NCI-H2081 treated with DMSO at 0.1 percent for 48 hours (cell line): ENCODE measurements at regions not wholly inside any gene's neighbourhood (a gene's known extent, or its start where the extent isn't known, plus 50 kb on each side); places are given as distances from the start of the nearest gene placed in this dataset.
"Not testable (repeated sequence)": the region's sequence is repeated elsewhere in the genome, so short reads cannot be mapped to it uniquely, and the experiment has no call there.

ENCODE experiments used
- DNase-seq: peaks from one replicate; lab custom pipeline; 2025; lab: John Stamatoyannopoulos, UW

GRCh38 chr4:158122501-158122900, 50.3 kb downstream of the GASK1B start:
- no peak for DNase-seq

GRCh38 chr4:158121161-158121579, 51.7 kb downstream of the GASK1B start:
- DNase-seq, result no peak

- DNase-seq, result not testable (repeated sequence)
Observed at GRCh38 chr4:158120645-158121151, 52.1 kb downstream of the GASK1B start.

- no peak for DNase-seq
Observed at GRCh38 chr4:158112611-158113010, 60.2 kb downstream of the GASK1B start.

GRCh38 chr4:158111241-158111640, 61.6 kb downstream of the GASK1B start:
- no peak for DNase-seq

GRCh38 chr4:158102904-158103303, 69.9 kb downstream of the GASK1B start:
- no peak for DNase-seq

DNA sequence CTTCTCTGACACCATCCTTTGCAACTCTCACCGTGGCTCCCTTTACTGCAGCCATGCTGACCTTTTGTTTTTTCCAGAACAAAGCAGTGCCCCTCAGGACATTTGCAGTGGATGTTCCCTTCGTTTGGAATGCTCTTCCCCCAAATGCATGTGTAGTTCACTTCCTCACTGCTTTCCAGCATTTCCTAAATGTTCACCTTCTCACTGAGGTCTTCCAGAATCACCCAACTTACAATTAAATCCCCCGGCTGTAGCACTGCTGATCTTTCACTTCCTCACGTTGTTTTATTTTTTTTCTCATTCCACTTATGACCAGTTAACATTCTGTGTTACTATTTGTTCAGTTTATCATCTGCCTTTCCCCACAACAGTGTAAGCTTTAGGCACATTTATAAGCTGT, 73.1 kb downstream of the GASK1B start:
- DNase-seq, result no peak

DNA sequence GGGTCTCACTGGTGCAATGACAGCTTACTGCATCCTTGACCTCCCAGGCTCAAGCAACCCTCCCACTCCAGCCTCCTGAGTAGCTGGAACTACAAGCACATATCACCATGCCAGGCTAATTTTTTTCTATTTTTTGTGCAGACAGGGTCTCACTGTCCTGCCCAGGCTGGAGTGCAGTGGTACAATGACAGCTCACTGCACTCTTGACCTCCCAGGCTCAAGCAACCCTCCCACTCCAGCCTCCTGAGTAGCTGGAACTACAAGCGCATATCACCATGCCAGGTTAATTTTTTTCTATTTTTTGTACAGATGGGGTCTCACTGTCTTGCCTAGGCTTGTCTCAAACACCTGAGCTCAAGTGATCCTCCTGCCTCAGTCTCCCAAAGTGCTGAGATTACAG, 74.0 kb downstream of the GASK1B start:
- no peak for DNase-seq

GRCh38 chr4:158094413-158095134, 78.3 kb downstream of the GASK1B start:
- DNase-seq, result no peak

- DNase-seq, result no peak
Observed at GRCh38 chr4:158090323-158090722, 82.5 kb downstream of the GASK1B start.

- DNase-seq, result not testable (repeated sequence)
Observed at GRCh38 chr4:158089897-158090296, 82.9 kb downstream of the GASK1B start.

- DNase-seq, result no peak
Observed at GRCh38 chr4:158080354-158080753, 92.5 kb downstream of the GASK1B start.

- no peak for DNase-seq
Observed at GRCh38 chr4:158079661-158080060, 93.2 kb downstream of the GASK1B start.

DNA sequence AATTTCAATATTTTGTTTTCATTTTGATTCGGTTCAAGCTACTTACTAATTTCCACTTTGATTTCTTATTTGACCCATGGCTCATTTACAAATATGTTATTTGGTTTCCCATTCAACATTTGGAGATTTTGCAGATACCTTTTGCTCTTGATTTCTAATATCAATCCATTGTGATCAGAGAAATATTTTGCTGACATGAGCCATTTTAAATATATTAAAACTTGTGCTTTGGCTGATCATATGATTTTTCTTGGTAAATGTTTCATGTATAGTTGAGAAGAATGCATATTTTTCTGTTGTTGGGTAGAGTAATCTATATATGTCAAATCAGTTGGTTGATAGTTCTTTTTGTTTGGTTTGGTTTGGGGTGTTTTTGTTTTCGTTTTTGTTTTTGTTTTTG, 95.0 kb downstream of the GASK1B start:
- DNase-seq, result no peak

DNA sequence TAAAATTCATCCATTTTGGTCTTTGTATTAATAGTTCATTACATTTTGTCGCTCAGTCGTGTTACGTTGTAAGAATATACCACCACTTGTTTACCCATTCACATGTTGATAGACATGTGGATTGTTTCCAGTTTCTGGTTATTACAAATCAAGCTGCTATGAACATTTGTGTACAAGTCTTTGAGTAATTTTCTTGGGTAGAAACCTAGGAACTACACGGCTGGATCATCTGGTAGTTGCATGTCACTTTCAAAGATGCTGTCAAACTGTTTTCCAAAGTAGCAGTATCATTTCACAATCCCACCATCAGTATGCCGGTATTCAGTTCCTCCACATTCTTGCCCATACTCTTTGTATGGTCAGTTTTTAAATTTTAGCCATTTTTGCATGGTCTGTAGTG, 98.0 kb downstream of the GASK1B start:
- no peak for DNase-seq

GRCh38 chr4:158071931-158072330, 100.9 kb downstream of the GASK1B start:
- DNase-seq, result no peak

- DNase-seq, result no peak
Observed at GRCh38 chr4:158068068-158068467, 104.8 kb downstream of the GASK1B start.

- no peak for DNase-seq
Observed at GRCh38 chr4:158067646-158068045, 105.2 kb downstream of the GASK1B start.

- no peak for DNase-seq
Observed at GRCh38 chr4:158065603-158066002, 107.2 kb downstream of the GASK1B start.

GRCh38 chr4:158065176-158065575, 107.6 kb downstream of the GASK1B start:
- DNase-seq, result no peak

DNA sequence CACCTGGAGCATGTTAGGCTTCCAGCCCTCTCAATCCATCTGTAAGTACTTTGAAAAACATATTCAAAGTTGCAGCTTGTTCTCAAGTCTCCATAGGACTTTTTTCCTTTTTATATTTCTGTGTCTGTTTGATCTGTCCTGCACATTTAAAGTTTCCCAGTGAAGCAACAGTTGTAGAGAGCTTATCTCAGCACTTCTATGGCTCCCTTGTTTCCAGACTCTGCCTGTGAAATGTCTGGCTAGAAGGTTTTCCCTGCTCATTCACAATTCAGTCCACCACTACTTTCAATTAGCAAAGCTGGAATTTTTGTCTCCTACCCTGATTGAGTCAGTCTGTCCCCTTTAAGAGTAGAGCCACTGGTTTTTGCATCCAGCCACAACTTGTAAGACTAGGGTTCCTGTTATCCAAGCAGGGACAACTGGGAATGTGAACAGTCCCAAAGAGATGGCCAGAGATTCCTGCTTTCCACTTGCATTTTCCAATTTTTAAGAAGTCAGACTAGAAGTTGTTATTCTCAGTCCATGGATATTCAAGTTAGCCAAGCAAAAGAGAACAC, 116.1 kb downstream of the GASK1B start:
- no peak for DNase-seq

- DNase-seq, result no peak
Observed at GRCh38 chr4:158055668-158056067, 117.2 kb downstream of the GASK1B start.

DNA sequence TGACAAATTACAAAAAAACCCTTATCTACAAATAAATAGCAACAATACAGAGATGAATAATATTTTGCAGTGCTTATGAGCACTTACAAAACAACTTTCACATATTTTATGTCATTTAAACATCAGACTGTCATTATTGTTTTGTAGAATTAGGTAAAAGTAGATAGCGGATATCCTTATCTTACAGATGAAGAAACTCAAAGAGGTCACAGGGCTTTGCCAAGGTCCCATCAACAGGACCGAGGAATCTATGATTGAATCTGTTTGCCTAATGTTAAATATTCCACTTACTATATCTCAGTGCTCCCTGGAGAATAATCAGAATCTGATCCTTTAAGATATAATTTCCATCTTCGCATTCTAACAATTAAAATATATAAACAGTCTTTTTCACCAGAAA, 119.0 kb downstream of the GASK1B start:
- DNase-seq, result no peak

DNA sequence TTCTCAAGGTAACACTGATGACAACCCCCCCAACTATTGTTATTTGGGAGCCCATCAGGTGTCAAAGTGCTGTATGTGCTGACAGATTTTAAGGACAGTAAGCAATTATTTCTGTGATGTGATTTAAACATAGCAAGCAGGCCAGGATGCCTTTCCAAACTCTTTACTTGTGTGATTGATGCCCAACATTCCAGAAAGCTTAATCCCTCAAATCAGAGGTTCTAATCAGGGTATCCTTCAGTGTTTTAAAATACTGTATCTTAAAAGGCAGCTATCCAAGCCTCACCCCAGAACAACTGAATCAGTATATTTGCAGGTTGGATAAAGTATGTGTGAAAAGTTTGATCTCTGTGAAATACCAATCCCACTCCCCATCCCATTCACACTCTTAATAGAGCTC, 119.7 kb downstream of the GASK1B start:
- DNase-seq, result no peak
